Nephron progenitor cell (in vitro differentiated cells): ENCODE measurements at regions not wholly inside any gene's neighbourhood (a gene's known extent, or its start where the extent isn't known, plus 50 kb on each side); places are given as distances from the start of the nearest gene placed in this dataset.

Experiments used
- DNase-seq: peaks from one replicate; pipeline ENCODE4 v3.0.0; 2021
- H3K27ac Mint-ChIP-seq: 2 replicates; pipeline ENCODE4 v1.8.0; 2021; ENCODE audit warnings: mild to moderate bottlenecking, moderate library complexity, mixed read lengths
- H3K27me3 Mint-ChIP-seq: 2 replicates; pipeline ENCODE4 v1.8.0; 2021; ENCODE audit warnings: mild to moderate bottlenecking, low read depth, mixed read lengths; ENCODE audit not compliant: poor library complexity
- H3K36me3 Mint-ChIP-seq: 2 replicates; pipeline ENCODE4 v1.8.0; 2021; ENCODE audit warnings: low read depth, mixed read lengths
- H3K4me1 Mint-ChIP-seq: 2 replicates; pipeline ENCODE4 v1.8.0; 2021; ENCODE audit warnings: mixed read lengths
- H3K4me3 Mint-ChIP-seq: 2 replicates; pipeline ENCODE4 v1.8.0; 2021; ENCODE audit warnings: mild to moderate bottlenecking, moderate library complexity, mixed read lengths
- H3K9me3 Mint-ChIP-seq: 2 replicates; pipeline ENCODE4 v1.8.0; 2021; ENCODE audit warnings: mild to moderate bottlenecking, moderate library complexity, mixed read lengths
- CTCF ChIP-seq: fragments of 200-600 bp; sonication (generic); IDR thresholded peaks from 2 replicates; pipeline ENCODE4 v1.5.0; 2021; ENCODE audit warnings: antibody characterized with exemption

- H3K4me3 Mint-ChIP-seq = no peak overlapping the region
- H3K9me3 Mint-ChIP-seq = peaks cover 6% of the 10 kb centered on the region
- H3K36me3 Mint-ChIP-seq = no peaks in the 10 kb centered on the region
- H3K4me1 Mint-ChIP-seq = peaks cover 18% of the 10 kb centered on the region
- H3K27me3 Mint-ChIP-seq = no peaks in the 10 kb centered on the region
- peak overlapping the region; percentile 44 for H3K27ac Mint-ChIP-seq
- no peak for DNase-seq
- no peak for TF ChIP-seq CTCF
Observed at GRCh38 chr9:87435189-87435880, 62.3 kb upstream of the DAPK1 start.

GRCh38 chr9:87436716-87437115 is 61.0 kb upstream of the DAPK1 start:
- Mint-ChIP-seq H3K4me3 (no peak overlapping the region), H3K9me3 (no peaks in the 10 kb centered on the region), H3K4me1 (peaks cover 13% of the 10 kb centered on the region), H3K27me3 (no peaks in the 10 kb centered on the region), H3K27ac (no peak overlapping the region), H3K36me3 (no peaks in the 10 kb centered on the region)
- no peak for DNase-seq
- no peak for TF ChIP-seq CTCF

- H3K27me3 Mint-ChIP-seq = no peaks in the 10 kb centered on the region
- no peak for TF ChIP-seq CTCF
- H3K27ac Mint-ChIP-seq = no peak overlapping the region
- H3K36me3 Mint-ChIP-seq = no peaks in the 10 kb centered on the region
- H3K4me3 Mint-ChIP-seq = no peak overlapping the region
- no peaks in the 10 kb centered on the region for H3K9me3 Mint-ChIP-seq
- DNase-seq = no peak
- peaks cover 8% of the 10 kb centered on the region for H3K4me1 Mint-ChIP-seq
Observed at GRCh38 chr9:87437966-87438365, 59.7 kb upstream of the DAPK1 start.

- peaks cover 11% of the 10 kb centered on the region for H3K4me1 Mint-ChIP-seq
- DNase-seq = no peak
- no peak overlapping the region for H3K27ac Mint-ChIP-seq
- H3K4me3 Mint-ChIP-seq = no peak overlapping the region
- no peaks in the 10 kb centered on the region for H3K36me3 Mint-ChIP-seq
- no peak for TF ChIP-seq CTCF
- H3K27me3 Mint-ChIP-seq = peaks cover under 1% of the 10 kb centered on the region
- no peaks in the 10 kb centered on the region for H3K9me3 Mint-ChIP-seq
Observed at GRCh38 chr9:87441251-87441650, 56.4 kb upstream of the DAPK1 start.

GRCh38 chr9:87442451-87442850 is 55.2 kb upstream of the DAPK1 start:
- no peaks in the 10 kb centered on the region for H3K9me3 Mint-ChIP-seq
- H3K4me3 Mint-ChIP-seq = no peak overlapping the region
- no peaks in the 10 kb centered on the region for H3K36me3 Mint-ChIP-seq
- no peak for DNase-seq
- peaks cover 4% of the 10 kb centered on the region for H3K27me3 Mint-ChIP-seq
- peaks cover 15% of the 10 kb centered on the region for H3K4me1 Mint-ChIP-seq
- H3K27ac Mint-ChIP-seq = no peak overlapping the region
- TF ChIP-seq CTCF = no peak

GRCh38 chr9:87443006-87443405 is 54.7 kb upstream of the DAPK1 start:
- no peak for TF ChIP-seq CTCF
- H3K4me1 Mint-ChIP-seq = peaks cover 15% of the 10 kb centered on the region
- H3K9me3 Mint-ChIP-seq = no peaks in the 10 kb centered on the region
- no peak overlapping the region for H3K27ac Mint-ChIP-seq
- H3K27me3 Mint-ChIP-seq = peaks cover 4% of the 10 kb centered on the region
- H3K4me3 Mint-ChIP-seq = no peak overlapping the region
- H3K36me3 Mint-ChIP-seq = no peaks in the 10 kb centered on the region
- DNase-seq = no peak
